T-cell (primary cell): ENCODE measurements at regions not wholly inside any gene's neighbourhood (a gene's known extent, or its start where the extent isn't known, plus 50 kb on each side); places are given as distances from the start of the nearest gene placed in this dataset.

Experiments
- ATAC-seq, 4 experiments: fragments of 200-7000 bp in 3 of 4; fragments of 150-1000 bp in 1 of 4; cut with Tn5 transposase; replicated peaks in 1 of 4; 1 replicate in 3 of 4; 2 replicates in 1 of 4; pipeline ENCODE4 v1.10.0; 2021; ENCODE audit warnings: moderate library complexity in 3 of 4, mild to moderate bottlenecking in 2 of 4, moderate number of reproducible peaks in 1 of 4
- CTCF ChIA-PET, 2 donors: fragments of 300-600 bp; sonication (Branson Sonifier 250); formaldehyde crosslinking; loops; one replicate each; lab custom pipeline; 2022; ENCODE audit warnings: antibody characterized with exemption in 2 of 2; lab: Charles Lee
- POLR2A ChIA-PET, 2 donors: fragments of 300-600 bp; sonication (Branson Sonifier 250); formaldehyde crosslinking; loops; one replicate each; lab custom pipeline; 2022; ENCODE audit warnings: antibody characterized with exemption in 2 of 2; lab: Charles Lee
- DNase-seq, 35 experiments: peaks; one replicate each; pipeline versions ENCODE4 v3.0.0 to v3.0.0-alpha.2; 2013 to 2023
- H3K27ac ChIP-seq: one replicate; pipeline ENCODE4 v1.5.1; 2013; ENCODE audit warnings: low read length
- H3K27me3 ChIP-seq, 2 experiments: replicated peaks in 1 of 2; 1 replicate in 1 of 2; 2 replicates in 1 of 2; pipeline versions ENCODE4 v1.6.1 to v1.7.0; 2013; ENCODE audit warnings: low read length in 1 of 2, mixed read lengths in 1 of 2; ENCODE audit not compliant: control insufficient read depth in 2 of 2, insufficient read depth in 2 of 2; ENCODE audit errors: extremely low read depth in 1 of 2
- H3K36me3 ChIP-seq, 2 donors: 1 replicate in 1 of 2; 2 replicates in 1 of 2; pipeline versions ENCODE4 v1.6.1 to v1.7.0; 2013; ENCODE audit warnings: low read length in 1 of 2; ENCODE audit not compliant: control insufficient read depth in 2 of 2, insufficient read depth in 1 of 2; ENCODE audit errors: extremely low read depth in 1 of 2
- H3K4me1 ChIP-seq, 2 experiments: 1 replicate in 1 of 2; 2 replicates in 1 of 2; pipeline versions ENCODE4 v1.6.1 to v1.7.0; 2013; ENCODE audit warnings: low read length in 2 of 2, mixed read lengths in 1 of 2; ENCODE audit not compliant: insufficient read depth in 2 of 2, control insufficient read depth in 1 of 2; ENCODE audit errors: extremely low read depth in 1 of 2
- H3K4me3 ChIP-seq, 2 donors: 1 replicate in 1 of 2; 2 replicates in 1 of 2; pipeline versions ENCODE4 v1.5.1 to v1.7.0; 2013; ENCODE audit warnings: mild to moderate bottlenecking in 2 of 2, low read length in 1 of 2, moderate library complexity in 1 of 2; ENCODE audit not compliant: control insufficient read depth in 1 of 2; ENCODE audit errors: extremely low read depth in 1 of 2
- H3K9me3 ChIP-seq: 2 replicates; pipeline ENCODE4 v1.7.0; 2013
- H3K27ac Mint-ChIP-seq, 2 donors: one replicate each; pipeline ENCODE4 v1.8.0; 2020 to 2021; ENCODE audit warnings: mild to moderate bottlenecking in 2 of 2, mixed read lengths in 2 of 2
- H3K27me3 Mint-ChIP-seq, 2 donors: one replicate each; pipeline ENCODE4 v1.8.0; 2021 to 2022; ENCODE audit warnings: mixed read lengths in 2 of 2
- H3K36me3 Mint-ChIP-seq: one replicate; pipeline ENCODE4 v1.8.0; 2021; ENCODE audit warnings: mixed read lengths
- H3K4me1 Mint-ChIP-seq, 3 donors: one replicate each; pipeline ENCODE4 v1.8.0; 2020 to 2022; ENCODE audit warnings: mixed read lengths in 3 of 3, mild to moderate bottlenecking in 1 of 3
- H3K4me3 Mint-ChIP-seq, 3 donors: one replicate each; pipeline ENCODE4 v1.8.0; 2020 to 2022; ENCODE audit warnings: mild to moderate bottlenecking in 3 of 3, mixed read lengths in 3 of 3, moderate library complexity in 3 of 3
- H3K9me3 Mint-ChIP-seq, 3 donors: one replicate each; pipeline ENCODE4 v1.8.0; 2020 to 2022; ENCODE audit warnings: mixed read lengths in 3 of 3
- WGBS: methylation state at CpG from one replicate; pipeline ENCODE4 v1.1.5; 2013; ENCODE audit warnings: missing lambda C conversion rate; ENCODE audit not compliant: insufficient coverage; 5-methylcytosine and 5-hydroxymethylcytosine counted together

GRCh38 chr9:82923092-82923911, 139.6 kb downstream of the RASEF start:
- H3K4me3 ChIP-seq, result no peak overlapping the region
- no peak for ATAC-seq
- 80% methylated on average over 1 of the region's 13 CpGs for WGBS
- no peaks in the 10 kb centered on the region for H3K4me1 ChIP-seq
- H3K27me3 Mint-ChIP-seq, result peaks cover 0 to 6% of the 10 kb centered on the region in 2 donors
- H3K9me3 ChIP-seq, result no peaks in the 10 kb centered on the region
- no peak overlapping the region for H3K27ac Mint-ChIP-seq
- DNase-seq, result no peak
- H3K27me3 ChIP-seq, result no peaks in the 10 kb centered on the region
- H3K27ac ChIP-seq, result no peak overlapping the region
- no peaks in the 10 kb centered on the region for H3K36me3 Mint-ChIP-seq
- ChIA-PET POLR2A (no interaction called here), CTCF (no interaction called here)
- peaks cover 0 to 9% (median 6%) of the 10 kb centered on the region in 3 donors for H3K9me3 Mint-ChIP-seq
- no peak overlapping the region for H3K4me3 Mint-ChIP-seq
- H3K4me1 Mint-ChIP-seq, result no peaks in the 10 kb centered on the region
- no peaks in the 10 kb centered on the region for H3K36me3 ChIP-seq

- no CpG with 5 or more reads among the region's 8 CpGs for WGBS
- H3K27me3 Mint-ChIP-seq, result peaks cover 0 to 7% of the 10 kb centered on the region in 2 donors
- POLR2A ChIA-PET, result no interaction called here
- no peak overlapping the region for H3K27ac Mint-ChIP-seq
- Histone ChIP-seq H3K36me3 (no peaks in the 10 kb centered on the region), H3K27me3 (no peaks in the 10 kb centered on the region), H3K27ac (no peak overlapping the region), H3K9me3 (no peaks in the 10 kb centered on the region), H3K4me1 (no peaks in the 10 kb centered on the region), H3K4me3 (no peak overlapping the region)
- DNase-seq (no peak), ATAC-seq (no peak)
- CTCF ChIA-PET, result no interaction called here
- H3K36me3 Mint-ChIP-seq, result no peaks in the 10 kb centered on the region
- H3K9me3 Mint-ChIP-seq, result peaks cover 0 to 9% (median 6%) of the 10 kb centered on the region in 3 donors
- H3K4me3 Mint-ChIP-seq, result no peak overlapping the region
- H3K4me1 Mint-ChIP-seq, result no peaks in the 10 kb centered on the region
Observed at GRCh38 chr9:82923912-82924605, 138.9 kb downstream of the RASEF start.
